Aorta (tissue), 5 donors: ENCODE measurements at regions not wholly inside any gene's neighbourhood (a gene's known extent, or its start where the extent isn't known, plus 50 kb on each side); places are given as distances from the start of the nearest gene placed in this dataset.

Experiments
- ATAC-seq: fragments of 200-7000 bp; cut with Tn5 transposase; one replicate; pipeline ENCODE4 v1.9.1; 2022; ENCODE audit warnings: moderate library complexity; ENCODE audit not compliant: low FRiP score
- DNase-seq, 2 donors: peaks; one replicate each; pipeline ENCODE4 v3.0.0-alpha.2; 2020
- H3K27ac ChIP-seq, 2 donors: one replicate each; pipeline ENCODE4 v1.5.1; 2013; ENCODE audit warnings: low read length in 2 of 2, mild to moderate bottlenecking in 2 of 2, moderate library complexity in 2 of 2, control low read depth in 1 of 2, inconsistent platforms in 1 of 2, low read depth in 1 of 2
- H3K27me3 ChIP-seq, 2 donors: one replicate each; pipeline ENCODE4 v1.6.1; 2013; ENCODE audit warnings: control low read depth in 1 of 2, low read length in 1 of 2, mild to moderate bottlenecking in 1 of 2, moderate library complexity in 1 of 2; ENCODE audit not compliant: insufficient read depth in 2 of 2, control insufficient read depth in 1 of 2
- H3K36me3 ChIP-seq, 2 donors: one replicate each; pipeline ENCODE4 v1.6.1; 2013; ENCODE audit warnings: control low read depth in 1 of 2, low read length in 1 of 2, mild to moderate bottlenecking in 1 of 2; ENCODE audit not compliant: insufficient read depth in 2 of 2, control insufficient read depth in 1 of 2
- H3K4me1 ChIP-seq, 2 donors: one replicate each; pipeline ENCODE4 v1.6.1; 2013; ENCODE audit warnings: low read length in 2 of 2, control low read depth in 1 of 2, mild to moderate bottlenecking in 1 of 2, moderate library complexity in 1 of 2; ENCODE audit not compliant: insufficient read depth in 2 of 2, control insufficient read depth in 1 of 2
- H3K4me3 ChIP-seq, 2 donors: one replicate each; pipeline ENCODE4 v1.5.1; 2013; ENCODE audit warnings: low read length in 2 of 2, control low read depth in 1 of 2, mild to moderate bottlenecking in 1 of 2
- H3K9me3 ChIP-seq: one replicate; pipeline ENCODE4 v1.6.1; 2013; ENCODE audit warnings: mild to moderate bottlenecking, low read length; ENCODE audit not compliant: control insufficient read depth
- WGBS, 2 donors: extraction: QIAGEN DNeasy Blood & Tissue Kit; methylation state at CpG; one replicate each; pipeline ENCODE4 v1.1.7; 2013; 5-methylcytosine and 5-hydroxymethylcytosine counted together
- intact Hi-C, 2 donors: fragments of 100-400 bp; cut with DNase I; formaldehyde crosslinking; loops; one replicate each; pipeline versions ENCODE4 v1.14.2 to v1.15.0; 2022
- donor health status: healthy with polysubstance abuse.
- donor health status: Bipolar disorder and iron deficiency.
- donor health status: DM: no; HTN: no; CAD: no.
- donor health status: DM: no; HTN: no; CAD: no.
- donor health status: DM: yes; HTN: yes; CAD: no.

- Histone ChIP-seq H3K27ac (no peak overlapping the region), H3K4me1 (no peaks in the 10 kb centered on the region), H3K9me3 (no peaks in the 10 kb centered on the region), H3K27me3 (no peaks in the 10 kb centered on the region), H3K4me3 (no peak overlapping the region), H3K36me3 (no peaks in the 10 kb centered on the region)
- intact Hi-C loops, result no loop called here
- DNase-seq (no peak), ATAC-seq (no peak)
- 29 to 46% methylated on average over 2 of the region's 2 CpGs for WGBS, 2 donors
Observed at GRCh38 chr18:22731398-22731797, 201.7 kb upstream of the RBBP8 start.

DNA sequence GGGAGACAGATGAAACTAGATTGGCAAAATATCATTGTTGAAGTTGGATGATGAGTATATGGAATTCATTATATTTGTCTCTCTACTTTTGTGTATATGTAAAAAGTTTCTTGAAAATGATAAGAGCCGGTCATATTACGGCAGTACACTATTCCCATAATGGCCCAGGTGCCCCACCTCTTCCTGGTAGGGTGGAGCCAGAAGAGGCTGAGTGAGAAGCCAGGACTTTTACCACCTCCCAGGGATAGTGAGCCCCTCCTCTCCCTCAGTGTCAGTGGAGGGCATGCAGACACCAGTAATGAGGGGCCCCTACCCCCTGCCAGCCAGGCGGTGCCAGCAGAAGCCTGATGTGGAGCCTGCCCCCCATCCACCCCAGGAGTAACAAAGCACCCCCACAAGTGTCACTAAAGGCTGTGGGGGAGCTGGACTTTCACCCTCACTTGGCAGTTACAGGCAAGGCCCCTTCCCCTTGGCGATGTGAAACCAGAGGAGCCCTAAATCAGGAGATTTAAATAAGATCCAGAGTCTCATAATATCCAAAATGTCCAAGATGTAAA, 198.9 kb upstream of the RBBP8 start:
- 80 to 82% methylated on average over 4 of the region's 4 CpGs for WGBS, 2 donors
- DNase-seq, result no peak
- intact Hi-C loops, result no loop called here
- Histone ChIP-seq H3K27me3 (no peaks in the 10 kb centered on the region), H3K4me1 (no peaks in the 10 kb centered on the region), H3K9me3 (no peaks in the 10 kb centered on the region), H3K27ac (no peak overlapping the region), H3K4me3 (no peak overlapping the region), H3K36me3 (no peaks in the 10 kb centered on the region)
- ATAC-seq, result no peak

- 64 to 73% methylated on average over 7 of the region's 7 CpGs for WGBS, 2 donors
- Histone ChIP-seq H3K36me3 (no peaks in the 10 kb centered on the region), H3K4me1 (no peaks in the 10 kb centered on the region), H3K27me3 (no peaks in the 10 kb centered on the region), H3K9me3 (no peaks in the 10 kb centered on the region), H3K27ac (no peak overlapping the region), H3K4me3 (no peak overlapping the region)
- no peak for DNase-seq
- intact Hi-C loops, result no loop called here
- no peak for ATAC-seq
Observed at GRCh38 chr18:22734791-22735627, 198.1 kb upstream of the RBBP8 start.

GRCh38 chr18:22737054-22737453, 196.1 kb upstream of the RBBP8 start:
- Histone ChIP-seq H3K27ac (no peak overlapping the region), H3K9me3 (no peaks in the 10 kb centered on the region), H3K27me3 (no peaks in the 10 kb centered on the region), H3K36me3 (no peaks in the 10 kb centered on the region), H3K4me1 (no peaks in the 10 kb centered on the region), H3K4me3 (no peak overlapping the region)
- WGBS, 2 donors, result 87 to 91% methylated on average over 3 of the region's 3 CpGs
- ATAC-seq, result no peak
- intact Hi-C loops, result no loop called here
- no peak for DNase-seq

DNA sequence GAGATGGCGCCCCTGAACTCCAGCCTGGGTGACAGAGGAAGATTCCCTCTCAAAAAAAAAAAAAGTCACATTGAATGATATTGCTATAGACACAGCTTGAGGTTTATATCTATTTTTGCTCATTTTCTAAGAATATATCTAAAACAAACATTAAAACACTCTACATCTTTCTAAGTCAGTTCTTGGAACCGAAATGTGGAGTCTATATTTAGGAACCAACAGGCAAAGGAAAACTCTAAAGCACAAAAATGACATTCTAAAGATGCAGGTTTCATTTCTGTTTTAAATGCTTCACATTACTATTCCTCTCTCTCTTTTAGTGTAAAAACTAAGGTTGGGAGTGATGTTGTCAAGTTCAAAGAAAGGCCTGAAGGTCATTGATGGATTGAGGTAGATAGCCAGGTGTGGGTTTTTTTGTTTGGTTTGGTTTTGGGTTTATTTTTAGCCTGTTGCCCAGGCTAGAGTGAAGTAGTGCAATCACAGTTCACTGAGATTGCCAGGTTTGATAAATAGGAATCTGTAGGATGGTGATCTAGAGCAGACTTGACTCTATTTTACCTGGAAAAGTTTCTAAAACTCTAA, 194.0 kb upstream of the RBBP8 start:
- no peak overlapping the region for H3K4me3 ChIP-seq
- no peaks in the 10 kb centered on the region for H3K27me3 ChIP-seq
- no peak for ATAC-seq
- H3K4me1 ChIP-seq, result no peaks in the 10 kb centered on the region
- DNase-seq, result no peak
- H3K36me3 ChIP-seq, result no peaks in the 10 kb centered on the region
- intact Hi-C loops, result no loop called here
- no peaks in the 10 kb centered on the region for H3K9me3 ChIP-seq
- H3K27ac ChIP-seq, result no peak overlapping the region
- WGBS, 2 donors, result 28 to 34% methylated on average over 2 of the region's 2 CpGs

- no peak for DNase-seq
- H3K36me3 ChIP-seq, result no peaks in the 10 kb centered on the region
- no peak overlapping the region for H3K4me3 ChIP-seq
- H3K4me1 ChIP-seq, result no peaks in the 10 kb centered on the region
- intact Hi-C loops, result no loop called here
- no peaks in the 10 kb centered on the region for H3K27me3 ChIP-seq
- 54 to 56% methylated on average over 4 of the region's 4 CpGs for WGBS, 2 donors
- H3K27ac ChIP-seq, result no peak overlapping the region
- ATAC-seq, result no peak
- no peaks in the 10 kb centered on the region for H3K9me3 ChIP-seq
Observed at GRCh38 chr18:22739789-22740188, 193.3 kb upstream of the RBBP8 start.

DNA sequence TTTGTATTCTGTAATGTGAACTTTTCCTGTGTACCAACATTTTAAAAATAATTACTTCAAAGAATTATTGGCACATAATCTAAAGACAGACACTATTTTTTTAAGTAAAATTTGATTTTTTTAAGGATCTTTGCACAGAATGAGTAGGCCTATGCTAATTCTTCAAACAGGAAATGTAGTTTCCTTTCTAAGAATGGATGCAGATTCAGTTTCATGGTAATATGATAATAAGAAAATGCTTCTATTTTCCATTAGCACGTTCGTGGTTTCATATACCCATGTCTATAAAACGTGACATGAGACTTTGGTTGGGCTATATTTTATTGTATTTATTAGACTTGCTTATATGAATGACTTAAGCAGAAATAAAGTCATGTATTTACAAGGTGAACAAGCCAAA, 191.8 kb upstream of the RBBP8 start:
- DNase-seq (no peak), ATAC-seq (no peak)
- no peaks in the 10 kb centered on the region for H3K27me3 ChIP-seq
- intact Hi-C loops, result no loop called here
- whole genome bisulfite sequencing, 2 donors, result 75 to 77% methylated on average over 3 of the region's 3 CpGs
- H3K9me3 ChIP-seq, result no peaks in the 10 kb centered on the region
- no peak overlapping the region for H3K4me3 ChIP-seq
- no peaks in the 10 kb centered on the region for H3K4me1 ChIP-seq
- H3K27ac ChIP-seq, result no peak overlapping the region
- no peaks in the 10 kb centered on the region for H3K36me3 ChIP-seq

DNA sequence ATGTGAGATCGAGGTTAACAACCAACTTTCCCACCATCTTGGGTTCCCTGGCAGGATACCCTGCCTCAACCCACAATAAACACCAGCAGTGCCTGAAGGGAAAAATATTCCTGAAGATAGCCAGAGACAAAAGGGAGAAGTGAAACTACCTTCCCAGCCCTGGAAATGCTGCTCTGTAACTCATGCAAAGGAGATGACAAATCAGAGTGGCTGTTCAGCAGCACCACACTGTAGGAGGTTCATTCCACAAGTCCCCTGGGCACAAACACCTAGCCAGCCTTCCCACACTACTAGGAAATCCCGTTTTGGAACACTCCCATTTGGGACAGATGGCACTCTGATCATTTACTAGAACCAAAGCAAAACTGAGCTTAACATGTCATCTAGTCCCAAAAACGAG, 190.7 kb upstream of the RBBP8 start:
- Histone ChIP-seq H3K27me3 (no peaks in the 10 kb centered on the region), H3K27ac (no peak overlapping the region), H3K9me3 (no peaks in the 10 kb centered on the region), H3K4me1 (no peaks in the 10 kb centered on the region), H3K4me3 (no peak overlapping the region), H3K36me3 (no peaks in the 10 kb centered on the region)
- no peak for DNase-seq
- no peak for ATAC-seq
- WGBS, 2 donors, result 67 to 71% methylated on average over 3 of the region's 3 CpGs
- intact Hi-C loops, result no loop called here

- no peaks in the 10 kb centered on the region for H3K36me3 ChIP-seq
- no peak overlapping the region for H3K4me3 ChIP-seq
- no peak overlapping the region for H3K27ac ChIP-seq
- intact Hi-C loops, result no loop called here
- DNase-seq (no peak), ATAC-seq (no peak)
- H3K9me3 ChIP-seq, result no peaks in the 10 kb centered on the region
- no peaks in the 10 kb centered on the region for H3K4me1 ChIP-seq
- no peaks in the 10 kb centered on the region for H3K27me3 ChIP-seq
- 81 to 83% methylated on average over 1 of the region's 1 CpG for WGBS, 2 donors
Observed at GRCh38 chr18:22745966-22746365, 187.2 kb upstream of the RBBP8 start.
